KBM-7 (cell line): ENCODE measurements at regions not wholly inside any gene's neighbourhood (a gene's known extent, or its start where the extent isn't known, plus 50 kb on each side); places are given as distances from the start of the nearest gene placed in this dataset.
A peak's percentile ranks its signal among the peaks of the same experiment; 100 is the strongest.

Experiments
- DNase-seq: peaks from one replicate; pipeline ENCODE4 v3.0.0-alpha.2; 2015
- in situ Hi-C: fragments of 300-500 bp; cut with MboI; formaldehyde crosslinking; loops from 2 replicates; pipeline ENCODE4 v1.14.3; 2020; ENCODE audit warnings: low sequenced_read_pairs, low pct_unique_long_range_greater_than_20kb, mixed read lengths

- DNase-seq = no peak
- in situ Hi-C loops = no loop called here
Observed at GRCh38 chr22:48118654-48119053, 1356.2 kb downstream of the TBC1D22A start.

DNA sequence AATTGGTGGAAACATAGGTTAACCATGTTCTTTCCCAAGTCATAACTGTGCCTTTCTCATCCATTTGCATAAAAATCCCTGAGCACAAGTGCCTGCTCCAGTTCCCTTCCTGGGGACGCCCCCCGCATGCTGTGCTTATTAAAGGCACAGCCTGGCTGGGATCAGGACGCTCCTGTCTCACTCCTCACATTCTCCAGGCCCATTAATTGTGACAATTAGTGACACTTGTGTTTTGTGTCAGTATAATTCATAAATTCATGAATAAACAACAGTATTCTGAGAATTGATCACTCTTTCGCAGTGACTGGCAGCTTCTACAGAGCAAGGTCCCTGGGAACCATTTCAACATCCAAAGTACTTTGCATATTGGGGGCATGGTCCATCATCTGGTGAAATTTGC is 1354.4 kb downstream of the TBC1D22A start:
- in situ Hi-C loops = no loop called here
- no peak for DNase-seq

- no peak for DNase-seq
- in situ Hi-C loops = no loop called here
Observed at GRCh38 chr22:48112687-48113521, 1350.5 kb downstream of the TBC1D22A start.

GRCh38 chr22:48106715-48107259 is 1344.3 kb downstream of the TBC1D22A start:
- in situ Hi-C loops = no loop called here
- no peak for DNase-seq

- in situ Hi-C loops = no loop called here
- DNase-seq = no peak
Observed at GRCh38 chr22:48106215-48106614, 1343.8 kb downstream of the TBC1D22A start.

GRCh38 chr22:48105259-48105658 is 1342.8 kb downstream of the TBC1D22A start:
- in situ Hi-C loops = no loop called here
- DNase-seq = no peak

DNA sequence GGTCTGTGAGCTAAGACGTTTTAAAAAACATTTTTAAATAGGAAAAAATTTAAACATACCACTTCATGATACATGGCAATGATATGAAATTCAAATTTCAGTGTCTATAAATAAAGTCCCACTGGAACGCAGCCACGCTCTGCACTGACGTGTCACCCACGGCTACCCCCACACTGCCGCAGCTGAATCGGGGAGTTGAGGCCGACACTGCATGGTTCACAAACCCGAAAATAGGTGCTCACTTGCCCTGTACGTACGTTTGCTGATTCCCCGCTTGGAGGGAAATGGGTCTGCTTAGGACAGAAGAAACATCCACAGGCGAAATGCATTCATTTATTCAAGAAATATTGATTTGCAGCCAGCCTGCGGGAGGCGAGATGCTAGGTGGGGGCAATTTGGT is 1342.3 kb downstream of the TBC1D22A start:
- no peak for DNase-seq
- in situ Hi-C loops = no loop called here

GRCh38 chr22:48104102-48104738 is 1341.8 kb downstream of the TBC1D22A start:
- no peak for DNase-seq
- in situ Hi-C loops = no loop called here

- DNase-seq = no peak
- in situ Hi-C loops = no loop called here
Observed at GRCh38 chr22:48103126-48103875, 1340.9 kb downstream of the TBC1D22A start.

DNA sequence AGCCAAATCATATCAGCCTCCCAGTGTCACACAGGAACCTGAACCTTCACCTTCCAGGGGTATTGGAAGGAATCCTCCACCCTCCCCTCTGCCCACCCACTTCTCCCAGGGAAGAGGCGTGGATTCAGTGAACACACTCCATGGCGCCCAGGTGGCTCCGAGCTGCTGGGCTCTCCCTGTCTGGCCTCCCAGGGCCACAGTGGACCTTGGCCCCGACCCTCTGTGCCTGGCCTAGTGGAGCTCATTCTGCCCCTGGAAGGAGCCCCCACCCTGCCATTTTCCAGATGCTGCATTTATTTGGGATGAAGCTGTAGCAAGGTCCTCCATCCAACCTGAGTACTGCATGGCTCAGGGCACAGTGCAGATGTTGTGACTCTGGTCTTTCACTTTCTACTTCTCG is 1340.1 kb downstream of the TBC1D22A start:
- in situ Hi-C loops = no loop called here
- DNase-seq = no peak

DNA sequence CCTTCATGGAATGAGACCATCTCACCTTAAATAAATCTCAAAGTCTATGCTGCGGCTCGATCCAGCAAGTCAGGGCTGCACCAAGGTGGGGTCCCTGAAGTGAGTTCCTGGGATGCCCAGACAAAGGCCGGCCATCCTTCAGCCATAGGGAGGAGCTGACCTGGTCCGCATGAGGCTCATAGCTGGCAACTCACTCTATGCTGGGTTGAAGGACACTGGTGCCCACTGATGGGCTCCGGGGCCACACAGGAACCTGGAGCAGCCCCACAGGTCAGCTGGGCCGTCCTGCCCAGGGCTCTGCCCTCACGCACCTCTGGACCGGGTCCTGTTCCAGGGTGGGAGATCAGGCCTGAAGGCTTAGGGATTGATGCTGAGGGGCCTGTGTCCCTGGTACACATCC is 1339.3 kb downstream of the TBC1D22A start:
- in situ Hi-C loops = no loop called here
- DNase-seq = no peak

DNA sequence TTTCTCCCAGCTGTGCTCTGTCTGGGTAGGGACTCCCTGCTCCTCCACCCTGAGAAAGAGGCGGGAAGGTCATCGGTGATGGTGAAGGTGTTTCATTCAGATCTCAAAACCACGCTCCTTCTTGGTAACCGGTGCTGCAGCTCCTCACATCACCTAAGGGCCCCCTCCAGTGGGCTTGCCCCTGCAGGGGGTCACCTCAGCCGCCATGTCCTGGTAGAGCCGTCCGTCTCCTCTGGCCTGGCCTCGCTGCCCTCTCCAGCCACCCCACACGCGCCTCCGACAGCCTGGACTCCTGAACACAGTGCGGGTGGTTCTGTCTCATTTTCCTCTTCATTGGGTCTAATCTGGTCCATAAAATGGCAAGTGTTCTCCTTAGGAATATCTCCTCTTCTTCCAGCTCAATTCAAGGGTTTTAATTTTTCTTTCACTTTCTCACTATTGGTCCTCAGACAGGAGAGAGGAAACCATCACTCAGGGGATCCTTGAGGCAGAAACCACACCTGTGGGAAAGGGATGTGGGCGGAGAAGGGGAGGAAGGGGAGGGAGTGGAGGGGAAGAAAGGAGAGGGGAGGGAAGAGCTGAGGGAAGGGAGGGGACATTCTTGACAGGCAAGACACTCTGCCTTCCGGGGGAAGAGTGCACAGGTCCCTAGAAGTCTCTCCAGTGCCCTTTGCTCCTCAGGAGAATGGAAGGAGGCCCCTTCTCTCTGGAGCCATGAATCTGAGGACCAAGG is 1338.4 kb downstream of the TBC1D22A start:
- in situ Hi-C loops = no loop called here
- DNase-seq = no peak

DNA sequence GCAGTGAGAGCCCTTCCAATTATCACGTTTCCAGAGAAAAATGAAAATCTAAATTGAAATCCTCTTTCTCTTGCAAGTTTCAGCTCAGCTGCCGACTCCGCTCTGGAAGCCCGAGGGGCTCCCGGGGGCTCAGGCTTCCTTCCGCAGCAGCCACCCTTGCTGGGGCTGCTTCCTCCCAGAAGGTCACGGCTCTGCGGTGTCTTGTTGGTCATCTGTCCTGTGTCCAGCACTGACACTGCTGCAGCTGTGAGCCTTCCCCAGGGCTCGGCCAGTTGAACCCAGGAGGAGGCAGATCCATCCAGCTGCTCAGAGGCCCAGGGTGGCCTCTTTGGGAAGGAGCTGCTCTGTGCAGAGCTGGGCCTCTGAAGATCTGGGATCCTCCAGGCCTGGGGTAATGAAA is 1337.2 kb downstream of the TBC1D22A start:
- no peak for DNase-seq
- in situ Hi-C loops = no loop called here

- no peak for DNase-seq
- in situ Hi-C loops = no loop called here
Observed at GRCh38 chr22:48099251-48099650, 1336.8 kb downstream of the TBC1D22A start.

DNA sequence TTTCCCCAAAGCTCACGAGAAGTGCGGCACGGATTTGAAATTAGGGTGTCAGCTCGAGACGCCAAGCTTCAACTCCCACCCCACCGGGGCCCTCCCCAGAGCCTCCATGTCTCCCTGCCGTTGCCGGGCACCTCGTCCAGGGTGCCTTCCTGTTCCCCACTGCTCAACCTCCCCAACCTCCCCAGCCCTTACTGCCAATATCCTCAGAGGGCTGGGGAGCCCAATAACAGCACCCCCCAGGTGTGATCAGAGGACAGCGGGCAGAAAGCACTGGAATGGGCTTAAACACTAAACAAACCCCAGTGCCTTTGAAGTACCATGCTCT is 1336.4 kb downstream of the TBC1D22A start:
- in situ Hi-C loops = no loop called here
- DNase-seq = no peak

GRCh38 chr22:48098243-48098920 is 1335.9 kb downstream of the TBC1D22A start:
- peak; percentile 58 for DNase-seq
- in situ Hi-C loops = no loop called here

DNA sequence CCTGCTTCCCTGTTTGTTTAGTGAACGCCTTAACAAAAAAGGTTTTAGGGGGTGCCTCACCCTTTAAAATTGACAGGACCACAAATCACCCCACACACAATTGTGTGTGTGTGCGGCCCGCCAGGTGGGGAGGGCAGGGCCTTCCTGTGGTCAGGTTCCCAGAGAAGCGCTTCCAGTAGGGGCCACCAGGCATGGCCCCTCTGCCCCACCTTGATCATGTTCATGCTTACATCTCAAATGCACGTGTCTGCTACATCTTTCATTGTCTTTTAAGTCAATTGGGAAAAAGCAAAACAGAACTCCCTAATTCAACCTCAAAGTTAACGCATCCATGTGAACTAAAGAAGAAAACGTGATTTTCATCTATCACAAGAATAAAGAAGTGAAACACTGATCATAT is 1335.3 kb downstream of the TBC1D22A start:
- DNase-seq = no peak
- in situ Hi-C loops = no loop called here

DNA sequence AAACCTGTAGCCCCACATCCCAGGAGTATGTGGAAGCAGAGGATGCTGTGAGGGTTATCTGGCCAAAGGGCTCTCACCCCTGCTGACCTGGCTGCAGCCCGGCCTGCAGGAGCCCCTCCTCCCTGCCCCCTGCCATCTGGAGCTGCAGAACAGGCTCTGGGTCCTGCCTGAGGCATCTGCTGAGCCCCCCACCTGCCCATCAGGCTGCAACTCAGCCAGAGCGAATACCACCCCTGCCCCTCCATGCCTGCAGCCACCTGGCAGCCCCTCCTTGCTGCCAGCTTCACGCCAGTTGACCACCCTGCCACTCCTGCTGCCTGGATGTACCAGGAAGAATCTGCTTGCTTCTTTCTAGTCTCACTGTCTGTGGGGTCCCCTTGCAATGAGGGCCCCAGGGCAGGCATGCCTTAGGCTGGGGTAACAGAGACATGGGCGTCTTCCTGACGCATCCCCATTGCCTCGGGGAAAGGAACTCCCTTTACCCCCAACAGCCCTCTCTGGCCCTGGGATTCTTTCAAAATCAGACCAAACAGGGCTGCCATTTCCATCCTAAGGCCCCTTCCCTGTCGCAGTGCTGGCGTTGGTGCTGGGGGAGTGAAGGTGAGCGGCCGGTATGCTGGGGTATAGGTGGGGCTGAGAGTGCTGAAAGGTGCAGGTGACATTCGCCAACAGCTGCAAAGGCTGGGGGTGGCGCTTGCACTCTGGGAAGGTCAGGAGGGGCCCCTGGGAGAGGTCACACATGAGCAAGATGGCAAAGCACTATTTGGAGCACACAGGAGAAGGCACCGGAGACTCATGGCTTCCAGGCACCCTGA is 1334.6 kb downstream of the TBC1D22A start:
- in situ Hi-C loops = no loop called here
- DNase-seq = no peak
